HG03196 (cell line): ENCODE measurements at regions not wholly inside any gene's neighbourhood (a gene's known extent, or its start where the extent isn't known, plus 50 kb on each side); places are given as distances from the start of the nearest gene placed in this dataset.
A peak's percentile ranks its signal among the peaks of the same experiment; 100 is the strongest.

Experiments used
- ATAC-seq: cut with Tn5 transposase; IDR thresholded peaks from one replicate; pipeline ENCODE4 v1.9.1; 2021; ENCODE audit not compliant: unreplicated experiment

GRCh38 chr4:20393486-20394100 lies 141.9 kb downstream of the SLIT2 start:
- ATAC-seq, result no peak

- no peak for ATAC-seq
These were observed 142.8 kb downstream of the SLIT2 start for GRCh38 chr4:20394512-20394911.

GRCh38 chr4:20395160-20395773 lies 143.6 kb downstream of the SLIT2 start:
- ATAC-seq, result peak; percentile 70

- ATAC-seq, result no peak
These were observed 151.6 kb downstream of the SLIT2 start for GRCh38 chr4:20403290-20403689.

GRCh38 chr4:20403846-20404245 lies 152.1 kb downstream of the SLIT2 start:
- no peak for ATAC-seq

- no peak for ATAC-seq
These were observed 156.9 kb downstream of the SLIT2 start for GRCh38 chr4:20408611-20409010.

- ATAC-seq, result no peak
These were observed 160.4 kb downstream of the SLIT2 start for GRCh38 chr4:20412072-20412471.

- no peak for ATAC-seq
These were observed 165.1 kb downstream of the SLIT2 start for GRCh38 chr4:20416800-20417199.

GRCh38 chr4:20418861-20419451 lies 167.3 kb downstream of the SLIT2 start:
- ATAC-seq, result peak; percentile 98

- ATAC-seq, result no peak
These were observed 169.4 kb downstream of the SLIT2 start for GRCh38 chr4:20420916-20421602.

GRCh38 chr4:20421603-20421985 lies 169.9 kb downstream of the SLIT2 start:
- no peak for ATAC-seq

- ATAC-seq, result peak; percentile 64
These were observed 170.7 kb downstream of the SLIT2 start for GRCh38 chr4:20422398-20422797.

GRCh38 chr4:20423420-20423819 lies 171.7 kb downstream of the SLIT2 start:
- no peak for ATAC-seq

- ATAC-seq, result no peak
These were observed 174.3 kb downstream of the SLIT2 start for GRCh38 chr4:20426028-20426427.

- no peak for ATAC-seq
These were observed 176.9 kb downstream of the SLIT2 start for GRCh38 chr4:20428436-20429160.

- ATAC-seq, result no peak
These were observed 178.7 kb downstream of the SLIT2 start for GRCh38 chr4:20430259-20430941.

- ATAC-seq, result no peak
These were observed 179.8 kb downstream of the SLIT2 start for GRCh38 chr4:20431543-20431951.

- ATAC-seq, result no peak
These were observed 180.4 kb downstream of the SLIT2 start for GRCh38 chr4:20432088-20432487.

GRCh38 chr4:20433097-20433705 lies 181.5 kb downstream of the SLIT2 start:
- no peak for ATAC-seq

- ATAC-seq, result no peak
These were observed 188.5 kb downstream of the SLIT2 start for GRCh38 chr4:20440170-20440569.
